ENCODE measurements at regions not wholly inside any gene's neighbourhood (a gene's known extent, or its start where the extent isn't known, plus 50 kb on each side); places are given as distances from the start of the nearest gene placed in this dataset.
A peak's percentile ranks its signal among the peaks of the same experiment; 100 is the strongest.

DNA sequence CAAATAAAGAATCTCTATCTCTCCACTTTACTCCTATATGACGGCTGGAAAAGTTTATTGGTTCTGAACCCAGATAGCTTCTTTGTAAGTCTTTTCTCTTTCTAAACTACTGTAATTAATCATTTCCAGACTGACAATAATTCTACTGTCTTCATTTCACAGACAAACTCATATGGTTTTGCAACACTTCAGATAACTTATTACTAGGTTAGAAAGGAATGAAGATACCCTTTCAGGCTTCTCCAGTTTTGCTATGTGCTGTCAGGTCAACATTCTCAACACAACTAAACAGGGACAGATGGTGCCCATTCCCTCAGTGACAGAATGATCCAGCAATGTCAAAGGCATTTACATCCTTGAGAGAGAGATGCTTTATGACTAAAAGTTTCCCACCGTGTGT, 198.5 kb upstream of the ITGA4 start:
- H3K4me3 Mint-ChIP-seq = no peak overlapping the region
- no peaks in the 10 kb centered on the region for H3K36me3 Mint-ChIP-seq (ENCODE audit: insufficient read depth)
- ATAC-seq (no peak), DNase-seq (no peak)
- H3K4me1 Mint-ChIP-seq (ENCODE audit: low read depth) = peaks cover 20% of the 10 kb centered on the region
- no peaks in the 10 kb centered on the region for H3K27me3 Mint-ChIP-seq (ENCODE audit: low read depth)
- peaks cover 2% of the 10 kb centered on the region for H3K9me3 Mint-ChIP-seq

DNA sequence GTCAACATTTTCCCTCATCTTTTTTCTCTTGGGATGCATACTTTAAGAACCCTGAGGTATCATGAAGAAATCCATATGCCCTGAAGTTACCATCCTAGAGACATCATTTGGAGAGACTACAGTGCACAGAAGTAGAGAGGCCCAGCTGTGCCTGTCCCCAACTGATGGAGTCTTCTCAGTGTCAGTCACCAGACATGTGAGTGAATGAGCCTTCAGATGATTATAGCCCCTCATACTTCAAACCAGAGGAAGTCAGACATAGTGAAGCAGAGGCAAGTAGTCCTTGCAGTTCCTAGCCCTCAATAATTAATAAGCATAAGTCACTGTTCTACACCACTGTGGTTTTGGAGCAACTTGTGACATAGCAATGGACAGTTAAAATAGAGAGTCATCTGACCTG, 194.4 kb upstream of the ITGA4 start:
- H3K4me1 Mint-ChIP-seq (ENCODE audit: low read depth) = peaks cover 21% of the 10 kb centered on the region
- DNase-seq (no peak), ATAC-seq (no peak)
- no peaks in the 10 kb centered on the region for H3K27me3 Mint-ChIP-seq (ENCODE audit: low read depth)
- H3K4me3 Mint-ChIP-seq = no peak overlapping the region
- H3K36me3 Mint-ChIP-seq (ENCODE audit: insufficient read depth) = peaks cover 9% of the 10 kb centered on the region
- H3K9me3 Mint-ChIP-seq = no peaks in the 10 kb centered on the region

DNA sequence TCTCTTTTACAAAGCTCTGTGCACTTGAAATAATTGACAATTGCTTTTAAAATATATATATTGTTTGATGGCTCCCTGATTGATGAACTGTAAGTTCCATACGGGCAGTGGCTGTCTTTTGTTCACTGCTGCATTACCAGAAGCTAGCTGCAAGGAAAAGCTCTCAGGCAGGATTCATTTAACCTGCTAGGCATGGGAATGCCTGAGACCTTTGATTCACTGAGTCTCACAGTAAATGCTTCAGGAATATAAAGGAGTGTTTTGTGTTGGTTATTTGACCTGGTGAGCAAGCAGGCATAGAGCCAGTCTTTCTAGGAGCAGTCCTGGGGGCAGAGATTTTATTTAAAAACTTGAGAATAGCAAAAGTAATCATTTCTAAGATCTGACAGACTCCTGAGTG, 193.2 kb upstream of the ITGA4 start:
- H3K4me1 Mint-ChIP-seq (ENCODE audit: low read depth) = peaks cover 26% of the 10 kb centered on the region
- no peak overlapping the region for H3K4me3 Mint-ChIP-seq
- ATAC-seq (no peak), DNase-seq (no peak)
- peaks cover 9% of the 10 kb centered on the region for H3K36me3 Mint-ChIP-seq (ENCODE audit: insufficient read depth)
- no peaks in the 10 kb centered on the region for H3K27me3 Mint-ChIP-seq (ENCODE audit: low read depth)
- H3K9me3 Mint-ChIP-seq = no peaks in the 10 kb centered on the region

DNA sequence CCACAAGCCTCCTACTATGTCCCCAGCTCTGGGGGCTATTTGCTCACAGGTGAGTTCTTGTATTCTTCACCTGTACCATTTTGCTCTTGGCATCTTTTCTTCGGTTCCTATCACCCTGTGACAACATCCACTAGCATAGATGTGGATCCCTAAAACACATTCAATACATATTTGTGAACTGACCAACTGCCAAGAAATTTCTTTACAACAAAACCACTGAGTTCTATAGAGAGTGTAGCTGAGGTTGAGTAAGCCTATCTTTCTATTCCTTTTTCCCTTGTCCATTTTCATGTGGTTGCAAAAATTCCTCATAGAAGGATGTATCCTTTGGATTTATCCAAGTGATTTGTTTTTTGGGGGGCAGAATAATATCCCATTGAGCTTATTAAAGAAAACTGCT, 192.7 kb upstream of the ITGA4 start:
- H3K4me1 Mint-ChIP-seq (ENCODE audit: low read depth) = peaks cover 30% of the 10 kb centered on the region
- H3K4me3 Mint-ChIP-seq = no peak overlapping the region
- H3K27me3 Mint-ChIP-seq (ENCODE audit: low read depth) = no peaks in the 10 kb centered on the region
- ATAC-seq (no peak), DNase-seq (no peak)
- no peaks in the 10 kb centered on the region for H3K9me3 Mint-ChIP-seq
- H3K36me3 Mint-ChIP-seq (ENCODE audit: insufficient read depth) = peaks cover 9% of the 10 kb centered on the region

DNA sequence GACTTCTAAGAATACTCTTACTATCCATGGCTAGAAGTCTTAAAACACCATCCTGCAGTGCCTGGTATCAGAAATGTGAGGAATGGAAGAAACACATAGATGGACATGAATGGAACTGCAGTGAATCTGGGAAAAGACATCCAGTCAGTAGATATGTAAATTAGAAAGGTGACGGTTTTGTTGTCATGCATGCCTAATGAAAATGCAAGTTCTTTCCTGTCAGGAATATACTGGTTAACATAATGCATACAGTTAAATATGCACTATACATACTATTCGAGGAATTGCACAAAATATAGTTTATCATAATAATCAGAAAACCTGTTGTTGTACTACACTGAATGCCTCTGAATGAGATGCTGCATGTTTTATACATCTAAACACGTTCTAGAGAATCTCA, 190.6 kb upstream of the ITGA4 start:
- H3K9me3 Mint-ChIP-seq = no peaks in the 10 kb centered on the region
- no peak overlapping the region for H3K4me3 Mint-ChIP-seq
- H3K27me3 Mint-ChIP-seq (ENCODE audit: low read depth) = no peaks in the 10 kb centered on the region
- peaks cover 9% of the 10 kb centered on the region for H3K36me3 Mint-ChIP-seq (ENCODE audit: insufficient read depth)
- ATAC-seq (no peak), DNase-seq (no peak)
- peaks cover 40% of the 10 kb centered on the region for H3K4me1 Mint-ChIP-seq (ENCODE audit: low read depth)

DNA sequence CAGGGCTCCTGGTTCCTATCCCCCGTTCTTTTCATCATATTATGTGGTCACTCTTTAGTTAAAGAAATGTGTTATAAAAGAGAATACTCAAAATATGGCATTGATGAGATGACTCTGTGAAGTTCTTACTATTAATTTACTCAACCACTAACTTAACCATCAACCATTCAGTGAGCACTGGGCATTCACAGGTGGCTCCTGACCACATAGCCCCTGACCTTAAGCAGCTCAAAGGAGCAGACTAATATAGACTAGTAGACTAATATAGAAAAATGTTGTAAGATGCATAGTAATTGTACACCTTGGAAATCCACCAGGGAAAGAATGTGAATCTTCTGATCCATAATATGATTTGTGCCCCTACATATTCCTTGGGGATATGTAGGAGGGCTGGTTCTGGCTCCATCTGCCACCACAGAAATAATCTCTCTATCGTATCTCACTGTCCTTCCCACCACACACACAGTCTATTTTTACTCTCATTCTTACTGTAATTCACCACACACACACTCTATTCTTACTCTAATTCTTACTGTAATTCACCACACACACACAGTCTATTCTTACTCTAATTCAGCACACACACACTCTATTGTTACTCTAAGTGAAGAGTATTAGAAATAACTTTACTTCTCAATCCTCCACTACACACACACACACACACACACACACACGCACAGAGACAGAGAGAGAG, 188.9 kb upstream of the ITGA4 start:
- H3K36me3 Mint-ChIP-seq (ENCODE audit: insufficient read depth) = peaks cover 9% of the 10 kb centered on the region
- no peak overlapping the region for H3K4me3 Mint-ChIP-seq
- DNase-seq (no peak), ATAC-seq (peak in 1 of 2 donors; percentile 61)
- no peaks in the 10 kb centered on the region for H3K27me3 Mint-ChIP-seq (ENCODE audit: low read depth)
- peaks cover 30% of the 10 kb centered on the region for H3K4me1 Mint-ChIP-seq (ENCODE audit: low read depth)
- no peaks in the 10 kb centered on the region for H3K9me3 Mint-ChIP-seq

DNA sequence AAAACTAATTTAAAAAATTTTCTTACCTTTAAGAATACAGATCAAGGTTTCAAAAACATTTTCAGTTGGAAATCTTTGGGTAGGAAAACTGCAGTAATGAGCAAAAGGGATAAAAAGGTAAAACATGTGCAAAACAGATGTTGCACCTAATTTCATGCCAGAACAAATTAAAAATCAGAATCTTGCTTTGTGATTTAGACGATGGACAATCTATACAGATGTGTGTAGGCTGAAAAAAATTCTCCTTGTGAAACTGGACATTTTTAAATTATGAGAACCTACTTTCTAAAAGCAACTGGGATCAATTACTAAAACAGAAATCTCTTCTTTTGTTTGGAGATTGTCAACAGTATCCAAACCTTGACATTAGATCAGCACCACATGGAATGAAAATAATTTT, 183.2 kb upstream of the ITGA4 start:
- peaks cover 46% of the 10 kb centered on the region for H3K4me1 Mint-ChIP-seq (ENCODE audit: low read depth)
- H3K27me3 Mint-ChIP-seq (ENCODE audit: low read depth) = no peaks in the 10 kb centered on the region
- no peaks in the 10 kb centered on the region for H3K9me3 Mint-ChIP-seq
- ATAC-seq (no peak), DNase-seq (no peak)
- no peak overlapping the region for H3K4me3 Mint-ChIP-seq
- H3K36me3 Mint-ChIP-seq (ENCODE audit: insufficient read depth) = peaks cover 1% of the 10 kb centered on the region

DNA sequence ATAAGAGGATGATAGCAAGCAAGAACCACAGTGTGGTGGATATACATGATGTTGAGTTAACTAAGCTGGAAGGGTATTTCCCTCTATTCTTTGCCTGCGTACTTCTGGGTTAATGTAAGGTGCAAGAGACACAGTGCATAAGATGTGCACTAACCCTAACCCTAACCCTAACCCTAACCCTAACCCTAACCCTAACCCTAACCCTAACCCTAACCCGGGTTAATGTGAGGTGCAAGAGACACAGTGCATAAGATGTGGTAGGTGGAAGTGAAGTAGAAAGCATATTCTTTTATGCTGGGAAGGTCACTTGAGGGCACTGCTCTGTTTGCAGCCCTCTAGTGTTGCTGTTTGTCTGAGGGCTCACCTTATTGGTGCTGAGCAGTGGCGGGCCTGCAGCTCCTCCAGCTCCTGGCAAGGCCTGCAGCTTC, 181.5 kb upstream of the ITGA4 start:
- Mint-ChIP-seq H3K4me1 (ENCODE audit: low read depth) (peaks cover 42% of the 10 kb centered on the region), H3K9me3 (no peaks in the 10 kb centered on the region), H3K27me3 (ENCODE audit: low read depth) (no peaks in the 10 kb centered on the region), H3K36me3 (ENCODE audit: insufficient read depth) (peaks cover 1% of the 10 kb centered on the region), H3K4me3 (no peak overlapping the region)
- DNase-seq (no peak), ATAC-seq (peak; percentile 79 to 81)

DNA sequence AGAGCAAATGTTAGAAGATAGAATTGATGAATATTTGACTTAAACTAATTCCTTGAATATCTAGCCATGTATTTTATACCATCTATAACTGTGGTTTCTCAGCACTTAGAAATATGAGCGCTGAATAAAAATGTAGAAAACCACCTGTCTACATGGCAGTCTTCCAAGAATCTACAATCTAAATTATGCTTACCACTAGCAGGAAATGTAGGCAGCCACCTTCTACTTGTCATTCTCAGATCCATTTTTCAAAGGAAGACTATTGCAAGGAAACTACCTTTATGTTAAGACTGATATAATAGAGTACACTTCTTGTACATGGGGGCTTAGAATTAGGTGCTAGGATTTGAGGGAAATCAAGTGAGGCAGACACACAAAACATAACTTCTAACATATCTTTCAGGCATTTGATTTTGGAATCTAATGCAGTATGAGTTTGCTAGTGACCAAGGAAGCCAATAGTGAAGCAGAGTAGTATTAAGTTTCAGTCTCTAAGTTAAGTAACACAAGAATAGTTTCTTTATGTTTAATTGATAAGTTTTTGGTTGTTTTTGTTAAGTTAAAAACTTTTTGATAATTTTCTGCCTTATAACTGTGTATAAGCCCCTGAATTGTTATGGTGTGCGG, 175.9 kb upstream of the ITGA4 start:
- DNase-seq (no peak), ATAC-seq (peak; percentile 35 to 48)
- peaks cover 11% of the 10 kb centered on the region for H3K9me3 Mint-ChIP-seq
- no peaks in the 10 kb centered on the region for H3K27me3 Mint-ChIP-seq (ENCODE audit: low read depth)
- H3K36me3 Mint-ChIP-seq (ENCODE audit: insufficient read depth) = peaks cover 3% of the 10 kb centered on the region
- no peak overlapping the region for H3K4me3 Mint-ChIP-seq
- peaks cover 33% of the 10 kb centered on the region for H3K4me1 Mint-ChIP-seq (ENCODE audit: low read depth)

DNA sequence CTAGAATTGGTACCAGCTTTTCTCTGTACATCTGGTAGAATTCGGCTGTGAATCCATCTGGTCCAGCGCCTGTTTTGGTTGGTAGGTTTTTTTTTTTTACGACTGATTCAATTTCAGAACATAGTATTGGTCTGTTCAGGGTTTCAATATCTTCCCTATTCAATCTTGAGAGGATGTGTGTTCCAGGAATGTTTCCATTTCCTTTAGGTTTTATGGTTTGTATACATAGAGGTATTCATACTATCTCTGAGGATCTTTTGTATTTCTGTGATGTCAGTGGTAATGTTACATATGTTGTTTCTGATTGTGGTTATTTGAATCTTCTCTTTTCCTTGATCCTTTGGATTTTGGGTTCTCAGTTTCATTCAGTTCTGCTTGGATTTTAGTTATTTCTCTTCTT, 172.1 kb upstream of the ITGA4 start:
- Mint-ChIP-seq H3K36me3 (ENCODE audit: insufficient read depth) (peaks cover 2% of the 10 kb centered on the region), H3K9me3 (peaks cover 11% of the 10 kb centered on the region), H3K4me3 (no peak overlapping the region), H3K4me1 (ENCODE audit: low read depth) (peaks cover 24% of the 10 kb centered on the region), H3K27me3 (ENCODE audit: low read depth) (no peaks in the 10 kb centered on the region)
- no peak for ATAC-seq
- no peak for DNase-seq

DNA sequence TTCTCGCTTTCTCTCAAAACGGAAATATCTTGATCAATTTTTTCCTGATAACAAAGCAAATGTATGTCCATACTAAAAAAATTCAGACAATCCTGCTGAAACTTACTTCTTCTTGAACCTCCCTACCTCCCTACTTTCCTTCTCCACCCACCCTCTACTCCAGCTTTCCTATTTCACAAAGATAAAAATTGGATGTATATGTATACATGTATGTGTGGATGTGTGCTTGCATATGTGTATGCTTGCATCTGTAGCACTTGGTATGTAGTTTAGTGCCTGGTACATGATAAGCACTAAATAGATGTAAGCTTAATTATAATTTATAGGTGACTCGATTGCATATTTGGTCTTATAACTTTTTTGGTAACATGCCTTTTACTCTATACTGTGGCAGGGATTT, 167.5 kb upstream of the ITGA4 start:
- H3K9me3 Mint-ChIP-seq = peaks cover 8% of the 10 kb centered on the region
- no peak for DNase-seq
- H3K4me3 Mint-ChIP-seq = no peak overlapping the region
- no peaks in the 10 kb centered on the region for H3K36me3 Mint-ChIP-seq (ENCODE audit: insufficient read depth)
- peaks cover 7% of the 10 kb centered on the region for H3K4me1 Mint-ChIP-seq (ENCODE audit: low read depth)
- no peak for ATAC-seq
- H3K27me3 Mint-ChIP-seq (ENCODE audit: low read depth) = no peaks in the 10 kb centered on the region

DNA sequence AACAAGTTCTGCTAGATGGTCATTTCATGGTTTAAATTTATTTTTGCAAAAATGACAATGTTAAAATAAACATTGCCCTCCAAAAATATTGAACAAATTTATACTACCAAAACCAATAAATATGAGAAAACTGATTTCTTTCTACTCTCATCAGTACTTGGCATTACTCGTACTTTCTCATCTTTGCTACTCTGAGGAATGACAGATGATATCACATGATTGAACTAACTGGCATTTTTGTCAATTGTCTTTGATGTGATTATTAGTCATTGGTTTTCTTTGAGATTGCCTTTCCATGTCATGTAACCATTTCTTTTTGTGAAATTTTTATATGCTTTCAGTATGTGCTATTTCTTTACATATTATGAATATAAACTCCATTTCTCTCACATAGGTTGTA, 167.0 kb upstream of the ITGA4 start:
- H3K9me3 Mint-ChIP-seq = peaks cover 5% of the 10 kb centered on the region
- no peaks in the 10 kb centered on the region for H3K27me3 Mint-ChIP-seq (ENCODE audit: low read depth)
- peak in 1 of 2 donors; percentile 53 for ATAC-seq

DNA sequence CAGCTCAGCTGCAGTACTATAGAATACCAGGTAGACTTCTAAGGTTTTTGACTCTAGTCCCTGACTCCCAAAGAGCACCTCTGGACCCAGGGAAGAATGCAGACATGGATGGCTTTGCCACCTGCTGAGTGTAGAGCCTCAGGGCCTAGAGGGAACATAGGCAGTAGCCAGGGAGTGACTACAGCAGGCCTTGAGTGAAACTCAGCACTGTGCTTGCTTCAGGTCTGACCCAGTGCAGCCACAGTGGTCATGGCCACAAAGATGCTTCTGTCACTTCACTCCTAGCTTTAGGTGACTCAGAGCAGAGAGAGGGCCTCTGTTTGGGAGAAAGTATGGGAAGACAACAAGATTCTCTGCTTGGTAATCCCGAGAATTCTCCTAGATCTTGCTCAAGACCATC, 162.2 kb upstream of the ITGA4 start:
- peaks cover 32% of the 10 kb centered on the region for H3K9me3 Mint-ChIP-seq
- ATAC-seq (no peak), DNase-seq (no peak)
- H3K27me3 Mint-ChIP-seq (ENCODE audit: low read depth) = no peaks in the 10 kb centered on the region
- H3K36me3 Mint-ChIP-seq (ENCODE audit: insufficient read depth) = peaks cover 13% of the 10 kb centered on the region
- no peak overlapping the region for H3K4me3 Mint-ChIP-seq
- H3K4me1 Mint-ChIP-seq (ENCODE audit: low read depth) = peaks cover 10% of the 10 kb centered on the region

More for the DNA sequence above, 167.0 kb upstream of the ITGA4 start:
- Mint-ChIP-seq H3K36me3 (ENCODE audit: insufficient read depth) (no peaks in the 10 kb centered on the region), H3K4me1 (ENCODE audit: low read depth) (peaks cover 7% of the 10 kb centered on the region), H3K4me3 (no peak overlapping the region)
- DNase-seq = no peak

DNA sequence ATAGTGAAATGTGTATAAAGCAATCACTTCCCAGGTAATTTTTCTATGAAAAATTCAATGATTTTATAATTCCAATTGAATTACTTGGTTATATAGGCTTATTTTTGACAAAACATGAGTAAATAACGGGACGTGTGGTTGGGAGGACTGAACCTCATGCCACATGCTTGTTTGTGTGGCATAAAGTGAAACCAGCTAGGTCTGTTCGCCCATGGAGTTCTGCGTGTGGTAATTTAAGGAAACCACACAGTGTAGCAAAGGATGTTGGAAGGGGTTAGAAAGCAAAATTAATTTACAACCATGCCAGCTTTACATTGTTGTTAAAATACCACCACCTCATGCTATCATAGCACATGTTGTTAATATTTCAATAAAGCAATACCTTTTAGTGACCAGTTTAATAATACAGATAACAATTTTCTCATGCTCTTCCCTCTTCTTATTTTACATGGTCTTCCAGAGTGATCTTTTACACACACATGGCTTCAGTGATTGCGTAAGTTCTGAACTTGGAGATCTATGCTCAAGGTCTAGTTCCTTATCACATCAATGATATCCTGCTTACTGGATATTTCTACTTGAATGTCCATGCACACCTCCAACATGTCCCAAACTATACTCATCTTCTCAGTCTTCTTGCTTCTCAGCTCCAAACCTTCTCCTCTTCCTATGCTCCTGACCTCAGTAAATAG, 156.4 kb upstream of the ITGA4 start:
- no peaks in the 10 kb centered on the region for H3K27me3 Mint-ChIP-seq (ENCODE audit: low read depth)
- H3K9me3 Mint-ChIP-seq = peaks cover 28% of the 10 kb centered on the region
- peaks cover 14% of the 10 kb centered on the region for H3K36me3 Mint-ChIP-seq (ENCODE audit: insufficient read depth)
- H3K4me1 Mint-ChIP-seq (ENCODE audit: low read depth) = peaks cover 50% of the 10 kb centered on the region
- ATAC-seq = peak; percentile 46 to 58
- H3K4me3 Mint-ChIP-seq = peak overlapping the region; percentile 60
- no peak for DNase-seq

Measured in activated T-cell treated with anti-CD3 and anti-CD28 coated beads, Interleukin-2, amount 50 U/mL, for 4 hours (primary cell).